Osteocyte (in vitro differentiated cells): ENCODE measurements at regions not wholly inside any gene's neighbourhood (a gene's known extent, or its start where the extent isn't known, plus 50 kb on each side); places are given as distances from the start of the nearest gene placed in this dataset.

Source experiments
- DNase-seq: peaks from one replicate; pipeline ENCODE4 v3.0.0; 2021; ENCODE audit warnings: mixed read lengths; ENCODE audit not compliant: unreplicated experiment; ENCODE audit errors: extremely low spot score
- H3K27ac Mint-ChIP-seq: one replicate; pipeline ENCODE4 v1.8.0; 2021; ENCODE audit warnings: mild to moderate bottlenecking, mixed read lengths; ENCODE audit not compliant: unreplicated experiment
- H3K27me3 Mint-ChIP-seq: one replicate; pipeline ENCODE4 v1.8.0; 2021; ENCODE audit warnings: mixed read lengths; ENCODE audit not compliant: unreplicated experiment
- H3K36me3 Mint-ChIP-seq: one replicate; pipeline ENCODE4 v1.8.0; 2021; ENCODE audit warnings: mixed read lengths; ENCODE audit not compliant: unreplicated experiment
- H3K4me1 Mint-ChIP-seq: one replicate; pipeline ENCODE4 v1.8.0; 2021; ENCODE audit warnings: mixed read lengths; ENCODE audit not compliant: unreplicated experiment
- H3K4me3 Mint-ChIP-seq: one replicate; pipeline ENCODE4 v1.8.0; 2021; ENCODE audit warnings: mild to moderate bottlenecking, moderate library complexity, mixed read lengths; ENCODE audit not compliant: unreplicated experiment
- H3K9me3 Mint-ChIP-seq: one replicate; pipeline ENCODE4 v1.8.0; 2021; ENCODE audit warnings: mixed read lengths; ENCODE audit not compliant: unreplicated experiment
- CTCF ChIP-seq: fragments of 200-600 bp; sonication (generic); IDR thresholded peaks from 2 replicates; pipeline ENCODE4 v1.5.0; 2021; ENCODE audit warnings: antibody characterized with exemption, mild to moderate bottlenecking, moderate library complexity

GRCh38 chr2:150188800-150189199 lies 298.7 kb downstream of the RND3 start:
- TF ChIP-seq CTCF: no peak
- Mint-ChIP-seq H3K27ac (no peak overlapping the region), H3K27me3 (no peaks in the 10 kb centered on the region), H3K9me3 (no peaks in the 10 kb centered on the region), H3K4me1 (peaks cover 24% of the 10 kb centered on the region), H3K36me3 (no peaks in the 10 kb centered on the region), H3K4me3 (no peak overlapping the region)
- DNase-seq: no peak

GRCh38 chr2:150188177-150188576 lies 299.3 kb downstream of the RND3 start:
- no peak for DNase-seq
- Mint-ChIP-seq H3K4me3 (no peak overlapping the region), H3K27me3 (no peaks in the 10 kb centered on the region), H3K9me3 (no peaks in the 10 kb centered on the region), H3K4me1 (peaks cover 24% of the 10 kb centered on the region), H3K36me3 (no peaks in the 10 kb centered on the region), H3K27ac (peak overlapping the region; percentile 41)
- peak; percentile 42 for TF ChIP-seq CTCF

- Mint-ChIP-seq H3K9me3 (no peaks in the 10 kb centered on the region), H3K4me3 (no peak overlapping the region), H3K27ac (no peak overlapping the region), H3K27me3 (no peaks in the 10 kb centered on the region), H3K36me3 (no peaks in the 10 kb centered on the region), H3K4me1 (peaks cover 3% of the 10 kb centered on the region)
- no peak for DNase-seq
- no peak for TF ChIP-seq CTCF
Measured at GRCh38 chr2:150182566-150183235, 304.8 kb downstream of the RND3 start.

- no peak for DNase-seq
- Mint-ChIP-seq H3K9me3 (no peaks in the 10 kb centered on the region), H3K27ac (no peak overlapping the region), H3K27me3 (no peaks in the 10 kb centered on the region), H3K36me3 (no peaks in the 10 kb centered on the region), H3K4me1 (peaks cover 13% of the 10 kb centered on the region), H3K4me3 (no peak overlapping the region)
- TF ChIP-seq CTCF: no peak
Measured at GRCh38 chr2:150178591-150178990, 308.9 kb downstream of the RND3 start.

GRCh38 chr2:150174971-150175421 lies 312.5 kb downstream of the RND3 start:
- no peaks in the 10 kb centered on the region for H3K36me3 Mint-ChIP-seq
- TF ChIP-seq CTCF: no peak
- H3K27me3 Mint-ChIP-seq: no peaks in the 10 kb centered on the region
- no peak overlapping the region for H3K4me3 Mint-ChIP-seq
- H3K27ac Mint-ChIP-seq: no peak overlapping the region
- no peak for DNase-seq
- H3K9me3 Mint-ChIP-seq: no peaks in the 10 kb centered on the region
- peaks cover 18% of the 10 kb centered on the region for H3K4me1 Mint-ChIP-seq
